AG08396 (cell line): ENCODE measurements at regions not wholly inside any gene's neighbourhood (a gene's known extent, or its start where the extent isn't known, plus 50 kb on each side); places are given as distances from the start of the nearest gene placed in this dataset.

Experiments used
- DNase-seq: peaks from one replicate; pipeline ENCODE4 v3.0.0; 2012; ENCODE audit warnings: low spot score, mixed read lengths

DNA sequence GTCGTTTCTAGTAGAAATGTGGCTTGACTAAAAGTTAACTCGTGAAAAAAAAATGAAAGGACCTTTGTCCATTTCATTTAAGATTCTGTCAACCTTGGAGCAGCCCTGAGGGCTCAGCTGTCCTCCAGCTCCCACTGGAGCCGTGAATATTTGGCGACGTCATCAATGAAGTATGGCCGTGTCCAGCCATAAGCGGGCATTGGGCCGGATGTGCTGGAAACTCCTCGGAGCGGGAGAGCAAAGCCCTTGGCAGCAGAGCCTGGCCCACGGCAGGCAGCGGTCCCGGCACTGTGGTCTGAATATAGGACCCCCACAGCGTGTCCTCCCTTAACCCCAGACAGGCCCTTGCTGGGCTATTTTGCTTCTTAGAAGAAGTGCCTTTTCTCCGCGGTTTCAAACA, 50.0 kb downstream of the JAKMIP3 start:
- peak; percentile 68 for DNase-seq

GRCh38 chr10:132117146-132117545, 51.4 kb downstream of the JAKMIP3 start:
- no peak for DNase-seq

DNA sequence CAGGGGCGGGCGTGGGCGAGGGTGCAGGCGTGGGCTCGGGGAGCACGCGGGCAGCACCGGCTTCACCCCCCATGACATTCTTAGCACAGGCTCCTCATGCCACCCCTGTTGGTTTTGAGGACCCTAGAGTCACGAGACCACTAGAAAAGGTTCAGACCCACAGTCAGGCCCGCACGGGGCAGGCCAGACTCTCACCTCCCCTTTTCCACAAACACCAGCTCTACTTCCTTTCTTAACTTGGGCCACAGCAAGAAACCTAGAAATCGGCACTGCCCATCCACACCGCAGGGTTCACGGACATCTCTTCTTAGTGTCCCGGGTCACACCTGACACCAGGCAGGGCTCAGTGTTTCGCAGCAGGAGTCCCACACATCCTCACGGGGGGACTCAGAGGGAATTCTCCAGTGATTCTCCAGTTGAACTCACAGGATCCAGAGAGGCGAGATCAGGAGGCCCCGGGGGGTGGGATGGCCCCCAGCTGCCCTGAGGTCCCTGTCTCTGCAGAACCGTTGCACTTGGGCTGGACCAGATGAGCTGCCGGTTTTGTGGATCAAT, 52.0 kb downstream of the JAKMIP3 start:
- no peak for DNase-seq

GRCh38 chr10:132118366-132118765, 52.6 kb downstream of the JAKMIP3 start:
- DNase-seq, result no peak

- DNase-seq, result no peak
These were observed 54.5 kb downstream of the JAKMIP3 start for GRCh38 chr10:132120200-132120599.

DNA sequence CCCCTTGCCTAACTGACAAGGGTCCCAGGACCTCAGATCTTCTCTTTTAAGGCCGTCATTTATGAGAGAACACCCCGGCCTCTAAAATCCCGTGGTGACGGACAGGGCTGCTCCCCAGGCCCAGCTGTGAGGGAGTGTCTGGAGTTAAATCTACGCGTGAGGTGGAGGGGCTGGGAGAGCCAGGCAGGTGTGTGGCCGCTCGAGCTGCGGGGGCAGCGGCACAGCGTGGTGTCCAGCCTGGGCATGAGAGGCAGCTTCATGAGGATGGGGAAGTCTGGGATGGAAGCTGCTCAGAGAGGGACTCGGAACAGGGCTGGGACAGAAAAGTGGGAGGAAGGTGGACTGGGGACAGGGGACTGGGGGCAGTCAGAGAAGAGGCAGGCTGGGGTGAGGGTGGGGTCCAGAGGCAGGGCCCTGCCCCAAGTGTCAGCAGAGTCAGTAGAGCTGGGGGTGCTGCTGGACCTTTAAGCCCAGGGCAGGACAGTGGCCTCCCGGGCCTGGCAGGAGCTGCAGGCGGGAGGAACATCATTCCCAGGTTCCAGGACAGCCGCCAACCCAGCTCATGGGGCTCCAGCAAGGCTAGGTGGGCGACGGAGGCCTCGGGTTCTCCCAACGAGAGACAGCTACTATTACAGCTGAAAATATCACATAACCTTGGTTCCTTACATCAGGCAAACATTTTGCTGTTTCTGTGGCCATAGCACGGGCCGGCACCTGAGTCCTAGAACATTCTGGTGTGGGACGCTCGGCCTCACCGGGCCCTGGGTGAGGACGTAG, 55.2 kb downstream of the JAKMIP3 start:
- no peak for DNase-seq

GRCh38 chr10:132121511-132121830, 55.7 kb downstream of the JAKMIP3 start:
- no peak for DNase-seq

- DNase-seq, result no peak
These were observed 56.5 kb downstream of the JAKMIP3 start for GRCh38 chr10:132122097-132122861.

- DNase-seq, result no peak
These were observed 57.2 kb downstream of the JAKMIP3 start for GRCh38 chr10:132122939-132123445.

GRCh38 chr10:132123606-132124005, 57.9 kb downstream of the JAKMIP3 start:
- no peak for DNase-seq

- no peak for DNase-seq
These were observed 58.6 kb downstream of the JAKMIP3 start for GRCh38 chr10:132124201-132124920.

DNA sequence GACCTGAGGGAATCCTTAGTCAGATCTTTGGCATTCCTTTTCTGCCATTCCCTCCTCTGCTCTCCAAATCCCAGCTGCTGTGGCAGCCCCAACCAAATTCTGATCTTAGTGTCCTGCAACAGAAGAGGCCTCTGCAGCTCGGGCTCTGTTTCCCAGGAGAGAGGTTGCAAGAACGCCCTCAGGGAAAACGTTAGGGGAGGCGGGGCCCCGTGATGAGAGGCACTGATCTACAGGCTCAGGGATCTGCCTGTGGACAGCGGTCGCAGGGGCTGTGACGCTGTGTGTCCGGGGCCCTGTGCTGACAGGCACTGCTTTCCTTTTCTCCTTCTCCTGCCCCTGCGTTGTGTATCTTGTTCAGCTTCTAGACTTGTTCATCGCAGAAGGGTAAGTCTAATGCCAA, 57.3 kb upstream of the DPYSL4 start:
- DNase-seq, result no peak

GRCh38 chr10:132130286-132131265, 56.2 kb upstream of the DPYSL4 start:
- no peak for DNase-seq

- DNase-seq, result no peak
These were observed 54.9 kb upstream of the DPYSL4 start for GRCh38 chr10:132131581-132132420.

DNA sequence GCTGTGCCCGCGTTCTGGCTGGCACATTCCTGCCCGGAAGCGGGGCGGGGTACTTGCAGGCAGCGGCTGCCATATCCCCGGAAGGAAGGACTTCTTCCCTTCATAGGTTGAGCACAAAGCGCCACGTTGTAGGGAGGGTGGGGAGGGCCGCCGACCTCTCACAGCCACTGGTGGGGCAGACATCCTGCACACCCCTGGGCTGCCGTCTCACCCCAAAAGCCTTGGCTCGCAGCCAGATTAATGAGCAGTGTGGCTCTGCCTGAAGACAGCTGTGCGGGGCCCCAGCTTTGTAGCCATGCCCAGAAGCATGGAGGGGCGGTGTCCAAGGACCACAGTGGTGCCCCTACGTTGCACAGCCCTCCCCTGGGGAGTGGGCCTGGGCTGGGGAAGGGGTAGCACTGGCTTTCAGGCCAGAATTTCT, 54.3 kb upstream of the DPYSL4 start:
- DNase-seq, result no peak

DNA sequence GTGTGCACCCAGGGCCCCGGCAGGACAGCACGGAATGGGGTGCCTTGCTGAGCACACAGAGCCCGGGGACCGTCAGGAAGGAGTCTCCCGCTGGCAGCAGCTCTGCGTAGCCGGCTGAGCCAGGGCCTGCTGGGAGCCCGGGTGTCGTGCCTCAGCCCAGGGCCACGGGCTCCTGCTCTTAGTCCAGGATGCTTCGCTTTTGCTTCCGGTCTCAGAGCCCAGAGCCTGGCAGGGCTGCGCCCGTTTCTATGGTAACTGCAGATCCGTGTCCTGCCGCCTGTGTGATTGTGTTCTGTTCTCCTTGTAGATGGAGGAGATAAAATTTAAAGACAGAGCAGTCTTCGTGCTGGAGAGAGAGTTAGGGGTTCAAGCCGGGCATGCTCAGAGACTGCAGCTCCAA, 53.7 kb upstream of the DPYSL4 start:
- no peak for DNase-seq

DNA sequence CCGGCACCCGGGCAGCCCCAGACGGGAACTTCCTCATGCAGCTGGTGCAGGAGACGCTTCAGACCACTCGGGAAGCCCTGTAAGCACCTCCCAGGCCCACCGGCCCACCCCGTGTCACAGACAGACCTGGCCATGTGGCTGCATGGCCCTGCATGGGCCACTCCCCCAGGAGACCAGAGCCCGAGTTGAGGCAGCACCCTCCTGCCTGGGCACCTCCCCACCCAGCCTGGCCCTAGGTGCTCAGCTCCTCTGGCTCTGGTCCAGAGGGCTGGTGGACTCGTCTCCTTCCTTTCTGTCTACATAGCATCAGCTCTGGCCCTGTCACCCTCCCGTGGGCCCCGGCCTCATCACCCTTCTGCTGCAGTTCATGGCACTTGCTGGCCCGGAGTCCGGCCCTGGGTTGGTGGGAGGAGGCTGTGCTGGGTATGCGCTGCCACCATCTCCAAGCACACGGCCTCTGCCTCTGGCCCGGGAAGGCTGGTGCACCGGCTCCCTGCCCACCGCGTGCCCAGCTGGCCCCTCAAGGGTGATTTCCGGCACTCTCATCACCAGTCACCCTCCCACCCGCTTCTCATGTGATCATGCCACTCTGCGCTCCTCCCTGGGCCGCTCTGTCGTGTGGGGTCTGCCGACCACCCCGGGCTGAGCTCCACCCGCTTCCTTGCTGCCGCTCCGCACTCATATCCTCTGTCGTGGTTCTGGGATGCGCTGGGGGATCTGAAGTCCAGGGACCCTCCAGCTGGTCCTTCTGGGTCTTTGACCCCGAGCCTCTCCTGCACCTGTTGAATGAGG, 53.1 kb upstream of the DPYSL4 start:
- DNase-seq, result no peak

DNA sequence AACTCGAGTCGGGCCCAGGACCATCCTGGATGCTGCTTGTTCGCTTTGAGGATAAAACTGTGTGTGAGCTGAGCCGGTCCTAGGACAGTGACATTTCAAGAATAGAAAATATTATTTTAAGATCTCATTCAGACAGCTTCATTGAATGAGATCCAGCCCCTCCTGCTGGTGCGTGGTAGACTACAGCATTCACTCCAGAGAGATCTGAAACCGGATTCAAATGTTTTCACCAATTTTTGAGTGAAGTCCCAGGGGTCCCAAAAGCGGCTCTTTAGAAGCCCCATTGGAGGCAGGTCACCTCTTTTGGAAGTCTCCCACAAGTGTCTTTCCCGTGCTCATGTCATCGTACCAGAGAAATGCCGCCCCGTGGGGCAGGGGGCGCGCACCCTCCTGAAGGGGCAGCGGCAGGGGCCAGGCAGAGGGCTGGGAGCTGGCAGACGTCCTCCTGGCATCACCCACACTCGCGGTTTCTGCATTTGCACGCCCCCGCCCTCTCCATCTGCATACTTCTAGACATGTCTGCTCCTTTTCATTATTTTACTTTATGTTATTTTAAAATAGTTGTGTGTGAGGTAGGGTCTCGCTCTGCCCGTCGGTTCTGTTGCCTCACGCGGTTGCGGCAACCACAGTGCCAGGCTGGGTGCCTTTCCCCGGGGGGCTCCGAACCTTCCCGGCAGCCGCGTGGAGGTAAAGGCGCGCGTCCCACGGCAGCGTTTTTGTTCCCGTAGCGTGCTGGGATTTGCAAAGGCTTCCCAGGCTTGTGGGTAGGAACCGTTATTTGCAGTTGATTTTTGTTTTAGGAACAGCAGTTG, 52.3 kb upstream of the DPYSL4 start:
- no peak for DNase-seq
